Peyer's patch (tissue), 4 donors: ENCODE measurements at regions not wholly inside any gene's neighbourhood (a gene's known extent, or its start where the extent isn't known, plus 50 kb on each side); places are given as distances from the start of the nearest gene placed in this dataset.

ENCODE experiments used
- DNase-seq, 3 donors: peaks; one replicate each; pipeline ENCODE4 v3.0.0-alpha.2; 2017 to 2019
- H3K27ac ChIP-seq, 4 donors: fragments of 200-600 bp; sonication (generic); one replicate each; pipeline ENCODE4 v1.5.1; 2016 to 2019
- H3K27me3 ChIP-seq, 2 donors: fragments of 200-600 bp; sonication (generic); one replicate each; pipeline ENCODE4 v1.5.1; 2019
- H3K36me3 ChIP-seq, 3 donors: fragments of 200-600 bp; sonication (generic); one replicate each; pipeline ENCODE4 v1.5.1; 2016 to 2019
- H3K4me1 ChIP-seq, 4 donors: fragments of 200-600 bp; sonication (generic); one replicate each; pipeline ENCODE4 v1.5.1; 2016 to 2019
- H3K4me3 ChIP-seq, 4 donors: fragments of 200-600 bp; sonication (generic); 1 replicate in 3 of 4; 2 replicates in 1 of 4; pipeline ENCODE4 v1.5.1; 2016 to 2019; ENCODE audit warnings: mild to moderate bottlenecking in 1 of 4
- H3K9me3 ChIP-seq, 4 donors: fragments of 200-600 bp; sonication (generic); one replicate each; pipeline ENCODE4 v1.5.1; 2016 to 2019; ENCODE audit warnings: mild to moderate bottlenecking in 1 of 4
- POLR2A ChIP-seq, 2 donors: fragments of 450-650 bp; IDR thresholded peaks; one replicate each; pipeline ENCODE4 v1.5.1; 2017; ENCODE audit warnings: antibody characterized with exemption in 2 of 2, mild to moderate bottlenecking in 2 of 2, moderate library complexity in 2 of 2
- TF ChIP-seq, protein P1 (sequence below), 6 experiments: fragments of 450-650 bp in 4 of 6; fragments of 200-600 bp in 2 of 6; sonication (generic) in 1 of 6; IDR thresholded peaks; one replicate each; pipeline ENCODE4 v1.5.1; 2017 to 2019; ENCODE audit warnings: antibody characterized with exemption in 6 of 6, mild to moderate bottlenecking in 3 of 6, moderate library complexity in 1 of 6

DNA sequence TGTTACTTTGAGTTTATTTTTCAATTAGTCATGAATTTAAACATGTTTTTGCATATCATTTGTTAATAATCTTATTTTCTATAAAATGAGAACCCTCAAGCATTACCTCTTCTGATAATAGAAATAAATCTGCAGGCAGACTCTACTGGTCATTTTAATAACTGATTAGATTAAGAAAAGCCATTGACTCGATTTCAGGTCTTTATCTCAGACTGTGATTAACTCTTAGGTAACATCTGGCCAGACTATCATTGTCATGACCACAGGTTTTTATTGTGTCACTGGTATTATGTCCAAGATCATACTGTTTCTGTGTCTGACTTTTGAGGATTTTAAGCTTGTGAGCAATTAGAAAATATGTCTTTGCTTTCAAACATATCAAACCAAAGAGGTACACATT is 83.6 kb upstream of the SLC13A1 start:
- TF ChIP-seq POLR2A (IDR thresholded peaks at IDR 0.05), result no peak
- TF ChIP-seq, protein P1, sequence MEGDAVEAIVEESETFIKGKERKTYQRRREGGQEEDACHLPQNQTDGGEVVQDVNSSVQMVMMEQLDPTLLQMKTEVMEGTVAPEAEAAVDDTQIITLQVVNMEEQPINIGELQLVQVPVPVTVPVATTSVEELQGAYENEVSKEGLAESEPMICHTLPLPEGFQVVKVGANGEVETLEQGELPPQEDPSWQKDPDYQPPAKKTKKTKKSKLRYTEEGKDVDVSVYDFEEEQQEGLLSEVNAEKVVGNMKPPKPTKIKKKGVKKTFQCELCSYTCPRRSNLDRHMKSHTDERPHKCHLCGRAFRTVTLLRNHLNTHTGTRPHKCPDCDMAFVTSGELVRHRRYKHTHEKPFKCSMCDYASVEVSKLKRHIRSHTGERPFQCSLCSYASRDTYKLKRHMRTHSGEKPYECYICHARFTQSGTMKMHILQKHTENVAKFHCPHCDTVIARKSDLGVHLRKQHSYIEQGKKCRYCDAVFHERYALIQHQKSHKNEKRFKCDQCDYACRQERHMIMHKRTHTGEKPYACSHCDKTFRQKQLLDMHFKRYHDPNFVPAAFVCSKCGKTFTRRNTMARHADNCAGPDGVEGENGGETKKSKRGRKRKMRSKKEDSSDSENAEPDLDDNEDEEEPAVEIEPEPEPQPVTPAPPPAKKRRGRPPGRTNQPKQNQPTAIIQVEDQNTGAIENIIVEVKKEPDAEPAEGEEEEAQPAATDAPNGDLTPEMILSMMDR (IDR thresholded peaks at IDR 0.05), result no peak
- Histone ChIP-seq H3K9me3 (no peaks in the 10 kb centered on the region), H3K27me3 (no peaks in the 10 kb centered on the region), H3K4me1 (no peaks in the 10 kb centered on the region), H3K27ac (no peak overlapping the region), H3K4me3 (no peak overlapping the region), H3K36me3 (no peaks in the 10 kb centered on the region)
- DNase-seq, result no peak

DNA sequence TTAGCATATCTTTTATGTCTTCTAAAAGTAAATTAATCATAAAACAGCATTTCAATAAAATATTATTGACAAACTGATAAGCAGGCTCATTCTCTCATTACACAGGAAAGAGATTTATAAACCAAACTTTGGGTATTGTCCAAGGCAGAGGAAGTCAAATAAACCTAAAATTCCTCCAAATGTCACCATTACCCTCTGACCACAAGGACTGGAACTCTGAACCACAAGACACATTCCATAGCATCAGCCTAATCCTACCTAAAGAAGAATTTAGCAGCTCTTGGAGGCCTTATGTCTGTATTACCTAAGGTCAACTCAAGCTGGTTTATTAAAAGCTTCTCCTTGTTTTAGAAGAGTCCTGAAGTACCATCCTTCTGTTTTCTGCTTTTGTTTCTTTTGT is 82.4 kb upstream of the SLC13A1 start:
- no peaks in the 10 kb centered on the region for H3K4me1 ChIP-seq
- TF ChIP-seq, protein P1 (IDR thresholded peaks at IDR 0.05), result no peak
- TF ChIP-seq POLR2A (IDR thresholded peaks at IDR 0.05), result no peak
- H3K27ac ChIP-seq, result no peak overlapping the region

DNA sequence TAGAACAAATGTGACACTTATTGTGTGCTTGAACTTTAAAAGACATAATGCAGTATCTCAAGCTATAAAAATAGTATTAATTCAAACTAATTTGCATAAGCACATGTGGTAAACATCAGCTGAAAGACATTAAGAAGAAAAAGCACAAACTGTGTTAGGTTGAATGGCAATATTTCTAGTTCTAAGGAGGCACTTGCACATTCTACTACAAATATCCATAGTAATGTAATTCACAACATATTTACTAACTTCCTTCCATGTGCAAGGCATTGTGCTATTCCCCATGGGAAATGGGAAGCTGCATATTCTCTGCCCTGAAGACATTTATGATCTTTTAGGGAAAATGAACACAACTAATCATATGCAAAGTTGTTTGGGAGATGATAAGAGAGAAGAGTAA is 80.2 kb upstream of the SLC13A1 start:
- TF ChIP-seq POLR2A (IDR thresholded peaks at IDR 0.05), result no peak
- TF ChIP-seq, protein P1 (IDR thresholded peaks at IDR 0.05), result no peak
- no peaks in the 10 kb centered on the region for H3K27me3 ChIP-seq
- H3K27ac ChIP-seq, result no peak overlapping the region
- no peak for DNase-seq
- H3K4me1 ChIP-seq, result no peaks in the 10 kb centered on the region
- no peaks in the 10 kb centered on the region for H3K36me3 ChIP-seq
- no peak overlapping the region for H3K4me3 ChIP-seq
- H3K9me3 ChIP-seq, result no peaks in the 10 kb centered on the region

More for the DNA sequence above, 82.4 kb upstream of the SLC13A1 start:
- Histone ChIP-seq H3K36me3 (no peaks in the 10 kb centered on the region), H3K4me3 (no peak overlapping the region), H3K27me3 (no peaks in the 10 kb centered on the region), H3K9me3 (no peaks in the 10 kb centered on the region)
- no peak for DNase-seq

DNA sequence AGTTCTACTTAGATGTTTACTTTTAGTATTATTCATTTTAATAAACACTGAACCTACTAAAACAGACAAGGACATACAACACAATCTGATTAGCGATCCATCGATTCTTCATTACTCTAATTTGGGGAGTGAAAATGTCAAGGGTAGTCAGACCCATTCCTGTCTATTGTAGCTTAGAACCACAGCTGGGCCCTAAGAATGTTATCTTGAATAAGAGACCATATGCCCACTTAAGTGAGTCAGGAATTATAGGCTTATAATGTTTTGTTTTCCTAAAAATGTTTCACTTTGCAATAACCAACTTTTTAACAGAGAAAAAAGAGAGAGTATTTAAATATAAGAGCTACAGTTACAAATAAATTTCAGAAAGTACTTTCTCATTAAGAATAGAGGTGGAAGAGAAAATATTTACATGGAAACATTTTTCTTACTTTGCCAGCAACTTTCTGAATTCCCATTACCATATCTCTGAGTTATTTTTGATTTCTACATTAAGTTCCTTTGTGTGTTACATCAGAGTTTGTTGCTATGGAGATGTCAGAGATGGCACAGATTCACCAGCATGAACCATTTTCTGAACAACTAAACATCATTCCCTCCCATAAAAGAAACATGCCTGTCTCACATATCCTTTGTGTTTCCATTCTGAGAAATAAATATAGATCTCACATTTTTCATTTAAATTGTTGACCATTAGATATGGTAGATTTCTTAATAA is 75.4 kb upstream of the SLC13A1 start:
- no peak for TF ChIP-seq POLR2A (IDR thresholded peaks at IDR 0.05)
- TF ChIP-seq, protein P1 (IDR thresholded peaks at IDR 0.05), result no peak
- no peaks in the 10 kb centered on the region for H3K4me1 ChIP-seq
- H3K4me3 ChIP-seq, result no peak overlapping the region
- H3K27me3 ChIP-seq, result no peaks in the 10 kb centered on the region
- no peak for DNase-seq
- H3K36me3 ChIP-seq, result no peaks in the 10 kb centered on the region
- no peaks in the 10 kb centered on the region for H3K9me3 ChIP-seq
- no peak overlapping the region for H3K27ac ChIP-seq

DNA sequence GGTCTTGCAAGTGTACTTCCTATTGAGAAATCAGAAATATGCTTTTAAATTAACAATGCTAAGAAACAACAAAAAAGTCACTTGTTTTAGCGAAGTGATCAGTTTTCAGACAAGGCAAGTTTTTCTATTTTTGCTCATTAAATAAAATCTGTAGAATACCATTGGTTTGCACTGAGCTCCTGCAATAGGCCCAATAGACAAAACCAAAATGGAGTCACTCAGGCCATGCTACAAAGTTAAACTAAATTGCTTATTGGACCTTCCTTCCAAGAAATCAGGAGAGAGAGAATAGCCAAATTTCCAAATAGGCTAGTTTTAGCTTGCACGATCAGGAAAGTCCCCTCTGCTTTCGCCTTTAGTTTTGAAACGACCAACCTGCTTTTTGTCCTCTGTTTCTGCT is 73.4 kb upstream of the SLC13A1 start:
- no peak for TF ChIP-seq POLR2A (IDR thresholded peaks at IDR 0.05)
- Histone ChIP-seq H3K27ac (no peak overlapping the region), H3K4me3 (no peak overlapping the region), H3K27me3 (no peaks in the 10 kb centered on the region), H3K9me3 (no peaks in the 10 kb centered on the region), H3K36me3 (no peaks in the 10 kb centered on the region), H3K4me1 (no peaks in the 10 kb centered on the region)
- no peak for DNase-seq

DNA sequence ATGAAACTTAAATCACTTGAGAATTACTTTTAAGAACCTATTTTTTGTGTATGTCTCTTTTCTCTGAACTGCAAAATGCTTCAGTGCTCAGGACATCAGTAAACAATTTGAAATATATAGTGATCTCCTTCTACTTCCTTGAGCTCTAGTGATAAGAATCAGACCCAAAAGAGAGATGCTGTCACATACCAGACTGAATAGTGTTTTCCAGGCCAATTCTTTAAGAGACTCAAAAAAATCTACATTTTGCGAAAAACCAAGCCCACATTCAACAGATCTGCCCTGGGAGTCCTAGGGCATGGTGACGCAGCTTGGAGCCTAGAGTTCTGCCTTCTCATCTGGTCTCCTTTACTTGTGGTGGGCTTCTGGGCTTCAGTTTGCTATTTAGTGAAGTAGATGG is 72.1 kb upstream of the SLC13A1 start:
- Histone ChIP-seq H3K9me3 (no peaks in the 10 kb centered on the region), H3K36me3 (no peaks in the 10 kb centered on the region), H3K27ac (no peak overlapping the region), H3K4me3 (no peak overlapping the region), H3K4me1 (no peaks in the 10 kb centered on the region), H3K27me3 (no peaks in the 10 kb centered on the region)
- no peak for TF ChIP-seq POLR2A (IDR thresholded peaks at IDR 0.05)
- TF ChIP-seq, protein P1 (IDR thresholded peaks at IDR 0.05), result no peak
- DNase-seq, result no peak
